ENCODE measurements at regions not wholly inside any gene's neighbourhood (a gene's known extent, or its start where the extent isn't known, plus 50 kb on each side); places are given as distances from the start of the nearest gene placed in this dataset.

DNA sequence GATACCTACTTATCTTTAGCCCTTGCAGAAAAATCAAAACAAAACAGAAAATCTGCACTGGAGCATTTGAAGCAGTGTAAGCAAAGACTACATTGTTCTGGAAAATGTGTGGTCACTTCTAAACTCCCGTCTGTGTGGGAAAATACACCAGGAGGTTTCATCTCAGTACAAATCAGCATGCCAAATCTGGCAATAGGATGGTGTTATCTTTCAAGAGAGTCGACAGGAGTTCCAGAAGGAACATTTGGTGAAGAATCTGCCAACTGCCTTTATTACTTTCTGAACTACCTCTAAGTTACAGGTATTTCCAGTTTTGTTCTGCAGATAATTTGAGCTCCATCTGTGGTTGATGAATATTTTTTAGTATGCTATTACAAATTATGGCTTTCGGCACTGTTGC, 1348.0 kb downstream of the RAPGEF2 start:
- TF ChIP-seq, protein P1, sequence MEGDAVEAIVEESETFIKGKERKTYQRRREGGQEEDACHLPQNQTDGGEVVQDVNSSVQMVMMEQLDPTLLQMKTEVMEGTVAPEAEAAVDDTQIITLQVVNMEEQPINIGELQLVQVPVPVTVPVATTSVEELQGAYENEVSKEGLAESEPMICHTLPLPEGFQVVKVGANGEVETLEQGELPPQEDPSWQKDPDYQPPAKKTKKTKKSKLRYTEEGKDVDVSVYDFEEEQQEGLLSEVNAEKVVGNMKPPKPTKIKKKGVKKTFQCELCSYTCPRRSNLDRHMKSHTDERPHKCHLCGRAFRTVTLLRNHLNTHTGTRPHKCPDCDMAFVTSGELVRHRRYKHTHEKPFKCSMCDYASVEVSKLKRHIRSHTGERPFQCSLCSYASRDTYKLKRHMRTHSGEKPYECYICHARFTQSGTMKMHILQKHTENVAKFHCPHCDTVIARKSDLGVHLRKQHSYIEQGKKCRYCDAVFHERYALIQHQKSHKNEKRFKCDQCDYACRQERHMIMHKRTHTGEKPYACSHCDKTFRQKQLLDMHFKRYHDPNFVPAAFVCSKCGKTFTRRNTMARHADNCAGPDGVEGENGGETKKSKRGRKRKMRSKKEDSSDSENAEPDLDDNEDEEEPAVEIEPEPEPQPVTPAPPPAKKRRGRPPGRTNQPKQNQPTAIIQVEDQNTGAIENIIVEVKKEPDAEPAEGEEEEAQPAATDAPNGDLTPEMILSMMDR (IDR thresholded peaks at IDR 0.05), result no peak
- TF ChIP-seq POLR2A (IDR thresholded peaks at IDR 0.05) (no peak), EP300 (IDR thresholded peaks at IDR 0.05) (no peak)
